Endodermal cell (in vitro differentiated cells): ENCODE measurements at regions not wholly inside any gene's neighbourhood (a gene's known extent, or its start where the extent isn't known, plus 50 kb on each side); places are given as distances from the start of the nearest gene placed in this dataset.
"Not testable (repeated sequence)": the region's sequence is repeated elsewhere in the genome, so short reads cannot be mapped to it uniquely, and the experiment has no call there.

ENCODE experiments used
- DNase-seq: peaks from one replicate; pipeline ENCODE4 v3.0.0-alpha.2; 2017
- H3K27ac ChIP-seq: 2 replicates; pipeline ENCODE4 v1.5.1; 2013; ENCODE audit warnings: mild to moderate bottlenecking, low read depth, low read length, moderate library complexity
- H3K27me3 ChIP-seq: 2 replicates; pipeline ENCODE4 v1.6.1; 2013; ENCODE audit warnings: mild to moderate bottlenecking, low read length, moderate library complexity; ENCODE audit not compliant: insufficient read depth, control insufficient read depth, poor library complexity, severe bottlenecking
- H3K36me3 ChIP-seq: 2 replicates; pipeline ENCODE4 v1.7.0; 2013; ENCODE audit warnings: mild to moderate bottlenecking, low read length, moderate library complexity; ENCODE audit not compliant: control insufficient read depth, insufficient read depth
- H3K4me1 ChIP-seq: one replicate; pipeline ENCODE4 v1.7.0; 2013; ENCODE audit warnings: low read length; ENCODE audit not compliant: control insufficient read depth, insufficient read depth
- H3K4me3 ChIP-seq: 2 replicates; pipeline ENCODE4 v1.5.1; 2013; ENCODE audit warnings: mild to moderate bottlenecking, low read length, moderate library complexity
- H3K9ac ChIP-seq: 2 replicates; pipeline ENCODE4 v1.6.1; 2013; ENCODE audit warnings: mild to moderate bottlenecking, low read length, moderate library complexity; ENCODE audit not compliant: poor library complexity, severe bottlenecking; ENCODE audit errors: extremely low read depth
- H3K9me3 ChIP-seq: 2 replicates; pipeline ENCODE4 v1.6.1; 2013; ENCODE audit warnings: mild to moderate bottlenecking, low read length, moderate library complexity; ENCODE audit not compliant: control insufficient read depth
- H3K27ac Mint-ChIP-seq: 2 replicates; pipeline ENCODE4 v1.8.0; 2020; ENCODE audit warnings: mixed read lengths
- H3K27me3 Mint-ChIP-seq: 2 replicates; pipeline ENCODE4 v1.8.0; 2021; ENCODE audit warnings: mild to moderate bottlenecking, mixed read lengths; ENCODE audit not compliant: insufficient read depth
- H3K36me3 Mint-ChIP-seq: 2 replicates; pipeline ENCODE4 v1.8.0; 2020; ENCODE audit warnings: low read depth, mixed read lengths
- H3K4me1 Mint-ChIP-seq: 2 replicates; pipeline ENCODE4 v1.8.0; 2020; ENCODE audit warnings: mixed read lengths
- H3K4me3 Mint-ChIP-seq: 2 replicates; pipeline ENCODE4 v1.8.0; 2020; ENCODE audit warnings: mild to moderate bottlenecking, moderate library complexity, mixed read lengths
- H3K9me3 Mint-ChIP-seq: 2 replicates; pipeline ENCODE4 v1.8.0; 2020; ENCODE audit warnings: mild to moderate bottlenecking, mixed read lengths
- CTCF ChIP-seq: fragments of 200-600 bp; sonication (generic); conservative IDR thresholded peaks from 2 replicates; pipeline ENCODE4 v1.5.0; 2021; ENCODE audit warnings: antibody characterized with exemption, mild to moderate bottlenecking
- WGBS, 2 experiments: methylation state at CpG; one replicate each; pipeline versions ENCODE4 v1.1.5 to v1.1.7; 2013; ENCODE audit warnings: missing lambda C conversion rate in 2 of 2, mixed read lengths in 1 of 2; ENCODE audit not compliant: insufficient coverage in 1 of 2, insufficient read length in 1 of 2; 5-methylcytosine and 5-hydroxymethylcytosine counted together

GRCh38 chr10:22824984-22825383, 102.9 kb upstream of the ARMC3 start:
- DNase-seq, result no peak
- H3K4me1 ChIP-seq, result no peaks in the 10 kb centered on the region
- no peak overlapping the region for H3K27ac Mint-ChIP-seq
- H3K27me3 ChIP-seq, result no peaks in the 10 kb centered on the region
- no peaks in the 10 kb centered on the region for H3K9me3 ChIP-seq
- H3K27ac ChIP-seq, result peak overlapping the region; percentile 30
- no peaks in the 10 kb centered on the region for H3K4me1 Mint-ChIP-seq
- TF ChIP-seq CTCF, result no peak
- H3K4me3 Mint-ChIP-seq, result no peak overlapping the region
- no peaks in the 10 kb centered on the region for H3K36me3 Mint-ChIP-seq
- H3K36me3 ChIP-seq, result no peaks in the 10 kb centered on the region
- H3K27me3 Mint-ChIP-seq, result no peaks in the 10 kb centered on the region
- no peak overlapping the region for H3K4me3 ChIP-seq
- peaks cover 2% of the 10 kb centered on the region for H3K9me3 Mint-ChIP-seq
- no peak overlapping the region for H3K9ac ChIP-seq
- 88% methylated on average over 3 of the region's 3 CpGs; no CpG with 5 or more reads in 1 of the 2 experiments for WGBS, 2 experiments

- WGBS, 2 experiments, result 85 to 89% methylated on average over 1 to 3 of the region's 3 CpGs
- Mint-ChIP-seq H3K4me3 (no peak overlapping the region), H3K36me3 (no peaks in the 10 kb centered on the region), H3K4me1 (no peaks in the 10 kb centered on the region), H3K9me3 (peaks cover 2% of the 10 kb centered on the region), H3K27ac (no peak overlapping the region), H3K27me3 (no peaks in the 10 kb centered on the region)
- H3K27me3 ChIP-seq, result no peaks in the 10 kb centered on the region
- H3K4me3 ChIP-seq, result no peak overlapping the region
- no peaks in the 10 kb centered on the region for H3K9me3 ChIP-seq
- H3K36me3 ChIP-seq, result no peaks in the 10 kb centered on the region
- no peak for DNase-seq
- TF ChIP-seq CTCF, result no peak
- no peak overlapping the region for H3K9ac ChIP-seq
- H3K27ac ChIP-seq, result peak overlapping the region; percentile 30
- H3K4me1 ChIP-seq, result no peaks in the 10 kb centered on the region
Observed at GRCh38 chr10:22824520-22824919, 103.3 kb upstream of the ARMC3 start.

GRCh38 chr10:22823109-22823508, 104.7 kb upstream of the ARMC3 start:
- Histone ChIP-seq H3K4me3 (no peak overlapping the region), H3K27ac (no peak overlapping the region), H3K9ac (no peak overlapping the region), H3K9me3 (no peaks in the 10 kb centered on the region), H3K4me1 (no peaks in the 10 kb centered on the region), H3K27me3 (no peaks in the 10 kb centered on the region), H3K36me3 (no peaks in the 10 kb centered on the region)
- Mint-ChIP-seq H3K4me1 (no peaks in the 10 kb centered on the region), H3K4me3 (no peak overlapping the region), H3K27me3 (no peaks in the 10 kb centered on the region), H3K36me3 (no peaks in the 10 kb centered on the region), H3K9me3 (peaks cover 2% of the 10 kb centered on the region), H3K27ac (no peak overlapping the region)
- TF ChIP-seq CTCF, result no peak
- DNase-seq, result no peak

- not testable (repeated sequence) for DNase-seq, H3K27ac ChIP-seq, H3K4me3 ChIP-seq, H3K27me3 ChIP-seq, H3K9ac ChIP-seq, H3K4me1 Mint-ChIP-seq, H3K4me1 ChIP-seq, H3K9me3 Mint-ChIP-seq, H3K9me3 ChIP-seq, H3K36me3 ChIP-seq, H3K4me3 Mint-ChIP-seq, H3K27me3 Mint-ChIP-seq, H3K36me3 Mint-ChIP-seq, H3K27ac Mint-ChIP-seq
- 97% methylated on average over 4 of the region's 5 CpGs; no CpG with 5 or more reads in 1 of the 2 experiments for WGBS, 2 experiments
Observed at GRCh38 chr10:22821921-22822320, 105.9 kb upstream of the ARMC3 start.
